ENCODE measurements at regions not wholly inside any gene's neighbourhood (a gene's known extent, or its start where the extent isn't known, plus 50 kb on each side); places are given as distances from the start of the nearest gene placed in this dataset.

- H3K27ac ChIP-seq (ENCODE audit: low read length) = no peak overlapping the region
- H3K9me3 ChIP-seq (ENCODE audit: control insufficient read depth in 1 of 2, low read length in 2 of 2) = no peaks in the 10 kb centered on the region
- H3K27me3 ChIP-seq (ENCODE audit: low read depth, low read length) = no peaks in the 10 kb centered on the region
- no peak overlapping the region for H3K4me3 ChIP-seq (ENCODE audit: low read depth in 1 of 2, low read length in 2 of 2)
- H3K4me1 ChIP-seq (ENCODE audit: control insufficient read depth in 1 of 2, insufficient read depth in 2 of 2, low read length in 2 of 2) = no peaks in the 10 kb centered on the region
- H3K36me3 ChIP-seq (ENCODE audit: control insufficient read depth in 1 of 2, insufficient read depth in 2 of 2, low read length in 2 of 2) = no peaks in the 10 kb centered on the region
Observed at GRCh38 chr2:58571181-58571852, 330.2 kb upstream of the FANCL start.

- no peak overlapping the region for H3K4me3 ChIP-seq (ENCODE audit: low read depth in 1 of 2, low read length in 2 of 2)
Observed at GRCh38 chr2:58569475-58570185, 328.5 kb upstream of the FANCL start.

GRCh38 chr2:58568901-58569300 lies 327.8 kb upstream of the FANCL start:
- Histone ChIP-seq H3K27ac (ENCODE audit: low read length) (no peak overlapping the region), H3K4me3 (ENCODE audit: low read depth in 1 of 2, low read length in 2 of 2) (no peak overlapping the region), H3K9me3 (ENCODE audit: control insufficient read depth in 1 of 2, low read length in 2 of 2) (no peaks in the 10 kb centered on the region), H3K27me3 (ENCODE audit: low read depth, low read length) (no peaks in the 10 kb centered on the region), H3K36me3 (ENCODE audit: control insufficient read depth in 1 of 2, insufficient read depth in 2 of 2, low read length in 2 of 2) (no peaks in the 10 kb centered on the region), H3K4me1 (ENCODE audit: control insufficient read depth in 1 of 2, insufficient read depth in 2 of 2, low read length in 2 of 2) (no peaks in the 10 kb centered on the region)

More at GRCh38 chr2:58569475-58570185, 328.5 kb upstream of the FANCL start:
- H3K9me3 ChIP-seq (ENCODE audit: control insufficient read depth in 1 of 2, low read length in 2 of 2) = no peaks in the 10 kb centered on the region
- H3K4me1 ChIP-seq (ENCODE audit: control insufficient read depth in 1 of 2, insufficient read depth in 2 of 2, low read length in 2 of 2) = no peaks in the 10 kb centered on the region
- H3K27me3 ChIP-seq (ENCODE audit: low read depth, low read length) = no peaks in the 10 kb centered on the region
- no peaks in the 10 kb centered on the region for H3K36me3 ChIP-seq (ENCODE audit: control insufficient read depth in 1 of 2, insufficient read depth in 2 of 2, low read length in 2 of 2)
- no peak overlapping the region for H3K27ac ChIP-seq (ENCODE audit: low read length)

- Histone ChIP-seq H3K27me3 (ENCODE audit: low read depth, low read length) (no peaks in the 10 kb centered on the region), H3K4me1 (ENCODE audit: control insufficient read depth in 1 of 2, insufficient read depth in 2 of 2, low read length in 2 of 2) (no peaks in the 10 kb centered on the region), H3K36me3 (ENCODE audit: control insufficient read depth in 1 of 2, insufficient read depth in 2 of 2, low read length in 2 of 2) (no peaks in the 10 kb centered on the region), H3K9me3 (ENCODE audit: control insufficient read depth in 1 of 2, low read length in 2 of 2) (no peaks in the 10 kb centered on the region), H3K27ac (ENCODE audit: low read length) (no peak overlapping the region), H3K4me3 (ENCODE audit: low read depth in 1 of 2, low read length in 2 of 2) (no peak overlapping the region)
Observed at GRCh38 chr2:58562276-58562675, 321.2 kb upstream of the FANCL start.

GRCh38 chr2:58560531-58560930 lies 319.4 kb upstream of the FANCL start:
- no peaks in the 10 kb centered on the region for H3K27me3 ChIP-seq (ENCODE audit: low read depth, low read length)
- no peaks in the 10 kb centered on the region for H3K4me1 ChIP-seq (ENCODE audit: control insufficient read depth in 1 of 2, insufficient read depth in 2 of 2, low read length in 2 of 2)
- no peak overlapping the region for H3K27ac ChIP-seq (ENCODE audit: low read length)
- H3K9me3 ChIP-seq (ENCODE audit: control insufficient read depth in 1 of 2, low read length in 2 of 2) = no peaks in the 10 kb centered on the region
- no peak overlapping the region for H3K4me3 ChIP-seq (ENCODE audit: low read depth in 1 of 2, low read length in 2 of 2)
- H3K36me3 ChIP-seq (ENCODE audit: control insufficient read depth in 1 of 2, insufficient read depth in 2 of 2, low read length in 2 of 2) = no peaks in the 10 kb centered on the region

- Histone ChIP-seq H3K4me1 (ENCODE audit: control insufficient read depth in 1 of 2, insufficient read depth in 2 of 2, low read length in 2 of 2) (no peaks in the 10 kb centered on the region), H3K27me3 (ENCODE audit: low read depth, low read length) (no peaks in the 10 kb centered on the region), H3K27ac (ENCODE audit: low read length) (no peak overlapping the region), H3K36me3 (ENCODE audit: control insufficient read depth in 1 of 2, insufficient read depth in 2 of 2, low read length in 2 of 2) (no peaks in the 10 kb centered on the region), H3K9me3 (ENCODE audit: control insufficient read depth in 1 of 2, low read length in 2 of 2) (no peaks in the 10 kb centered on the region), H3K4me3 (ENCODE audit: low read depth in 1 of 2, low read length in 2 of 2) (no peak overlapping the region)
Observed at GRCh38 chr2:58558881-58559280, 317.8 kb upstream of the FANCL start.

GRCh38 chr2:58557176-58557575 lies 316.1 kb upstream of the FANCL start:
- Histone ChIP-seq H3K4me1 (ENCODE audit: control insufficient read depth in 1 of 2, insufficient read depth in 2 of 2, low read length in 2 of 2) (no peaks in the 10 kb centered on the region), H3K27ac (ENCODE audit: low read length) (no peak overlapping the region), H3K9me3 (ENCODE audit: control insufficient read depth in 1 of 2, low read length in 2 of 2) (no peaks in the 10 kb centered on the region), H3K4me3 (ENCODE audit: low read depth in 1 of 2, low read length in 2 of 2) (no peak overlapping the region), H3K36me3 (ENCODE audit: control insufficient read depth in 1 of 2, insufficient read depth in 2 of 2, low read length in 2 of 2) (no peaks in the 10 kb centered on the region), H3K27me3 (ENCODE audit: low read depth, low read length) (no peaks in the 10 kb centered on the region)

GRCh38 chr2:58553937-58554336 lies 312.8 kb upstream of the FANCL start:
- no peaks in the 10 kb centered on the region for H3K4me1 ChIP-seq (ENCODE audit: control insufficient read depth in 1 of 2, insufficient read depth in 2 of 2, low read length in 2 of 2)
- H3K4me3 ChIP-seq (ENCODE audit: low read depth in 1 of 2, low read length in 2 of 2) = no peak overlapping the region
- no peaks in the 10 kb centered on the region for H3K9me3 ChIP-seq (ENCODE audit: control insufficient read depth in 1 of 2, low read length in 2 of 2)
- no peak overlapping the region for H3K27ac ChIP-seq (ENCODE audit: low read length)
- H3K36me3 ChIP-seq (ENCODE audit: control insufficient read depth in 1 of 2, insufficient read depth in 2 of 2, low read length in 2 of 2) = no peaks in the 10 kb centered on the region
- H3K27me3 ChIP-seq (ENCODE audit: low read depth, low read length) = no peaks in the 10 kb centered on the region

- Histone ChIP-seq H3K27ac (ENCODE audit: low read length) (no peak overlapping the region), H3K4me1 (ENCODE audit: control insufficient read depth in 1 of 2, insufficient read depth in 2 of 2, low read length in 2 of 2) (no peaks in the 10 kb centered on the region), H3K4me3 (ENCODE audit: low read depth in 1 of 2, low read length in 2 of 2) (no peak overlapping the region), H3K9me3 (ENCODE audit: control insufficient read depth in 1 of 2, low read length in 2 of 2) (no peaks in the 10 kb centered on the region), H3K27me3 (ENCODE audit: low read depth, low read length) (no peaks in the 10 kb centered on the region), H3K36me3 (ENCODE audit: control insufficient read depth in 1 of 2, insufficient read depth in 2 of 2, low read length in 2 of 2) (no peaks in the 10 kb centered on the region)
Observed at GRCh38 chr2:58553522-58553921, 312.4 kb upstream of the FANCL start.

- Histone ChIP-seq H3K4me1 (ENCODE audit: control insufficient read depth in 1 of 2, insufficient read depth in 2 of 2, low read length in 2 of 2) (no peaks in the 10 kb centered on the region), H3K4me3 (ENCODE audit: low read depth in 1 of 2, low read length in 2 of 2) (no peak overlapping the region), H3K9me3 (ENCODE audit: control insufficient read depth in 1 of 2, low read length in 2 of 2) (no peaks in the 10 kb centered on the region), H3K27ac (ENCODE audit: low read length) (no peak overlapping the region), H3K36me3 (ENCODE audit: control insufficient read depth in 1 of 2, insufficient read depth in 2 of 2, low read length in 2 of 2) (no peaks in the 10 kb centered on the region), H3K27me3 (ENCODE audit: low read depth, low read length) (no peaks in the 10 kb centered on the region)
Observed at GRCh38 chr2:58545300-58546280, 304.5 kb upstream of the FANCL start.

GRCh38 chr2:58543442-58543841 lies 302.3 kb upstream of the FANCL start:
- H3K36me3 ChIP-seq (ENCODE audit: control insufficient read depth in 1 of 2, insufficient read depth in 2 of 2, low read length in 2 of 2) = no peaks in the 10 kb centered on the region
- H3K9me3 ChIP-seq (ENCODE audit: control insufficient read depth in 1 of 2, low read length in 2 of 2) = no peaks in the 10 kb centered on the region
- no peak overlapping the region for H3K4me3 ChIP-seq (ENCODE audit: low read depth in 1 of 2, low read length in 2 of 2)
- no peaks in the 10 kb centered on the region for H3K27me3 ChIP-seq (ENCODE audit: low read depth, low read length)
- no peaks in the 10 kb centered on the region for H3K4me1 ChIP-seq (ENCODE audit: control insufficient read depth in 1 of 2, insufficient read depth in 2 of 2, low read length in 2 of 2)
- no peak overlapping the region for H3K27ac ChIP-seq (ENCODE audit: low read length)
